ENCODE measurements at regions not wholly inside any gene's neighbourhood (a gene's known extent, or its start where the extent isn't known, plus 50 kb on each side); places are given as distances from the start of the nearest gene placed in this dataset.
"Not testable (repeated sequence)": the region's sequence is repeated elsewhere in the genome, so short reads cannot be mapped to it uniquely, and the experiment has no call there.

- no peaks in the 10 kb centered on the region for H3K4me1 ChIP-seq (ENCODE audit: control insufficient read depth, insufficient read depth, low read length)
- WGBS (ENCODE audit: insufficient coverage) = 55% methylated on average over 2 of the region's 9 CpGs
- DNase-seq = no peak
- no peaks in the 10 kb centered on the region for H3K36me3 ChIP-seq (ENCODE audit: control insufficient read depth, insufficient read depth, low read length)
- H3K27ac ChIP-seq (ENCODE audit: low read length) = no peak overlapping the region
- H3K27me3 ChIP-seq (ENCODE audit: control insufficient read depth, insufficient read depth, low read length) = no peaks in the 10 kb centered on the region
- peaks cover 15% of the 10 kb centered on the region for H3K9me3 ChIP-seq (replicated peaks; ENCODE audit: control insufficient read depth, low read depth, low read length)
- no peak overlapping the region for H3K4me3 ChIP-seq (ENCODE audit: low read length)
Observed at GRCh38 chr18:14969500-14969899, 221.5 kb downstream of the ANKRD30B start.

- no peaks in the 10 kb centered on the region for H3K27me3 ChIP-seq (ENCODE audit: control insufficient read depth, insufficient read depth, low read length)
- no peaks in the 10 kb centered on the region for H3K4me1 ChIP-seq (ENCODE audit: control insufficient read depth, insufficient read depth, low read length)
- no peak overlapping the region for H3K27ac ChIP-seq (ENCODE audit: low read length)
- DNase-seq = no peak
- H3K4me3 ChIP-seq (ENCODE audit: low read length) = no peak overlapping the region
- 72% methylated on average over 4 of the region's 5 CpGs for WGBS (ENCODE audit: insufficient coverage)
- no peaks in the 10 kb centered on the region for H3K36me3 ChIP-seq (ENCODE audit: control insufficient read depth, insufficient read depth, low read length)
- peaks cover 14% of the 10 kb centered on the region for H3K9me3 ChIP-seq (replicated peaks; ENCODE audit: control insufficient read depth, low read depth, low read length)
Observed at GRCh38 chr18:14970027-14970426, 222.1 kb downstream of the ANKRD30B start.

DNA sequence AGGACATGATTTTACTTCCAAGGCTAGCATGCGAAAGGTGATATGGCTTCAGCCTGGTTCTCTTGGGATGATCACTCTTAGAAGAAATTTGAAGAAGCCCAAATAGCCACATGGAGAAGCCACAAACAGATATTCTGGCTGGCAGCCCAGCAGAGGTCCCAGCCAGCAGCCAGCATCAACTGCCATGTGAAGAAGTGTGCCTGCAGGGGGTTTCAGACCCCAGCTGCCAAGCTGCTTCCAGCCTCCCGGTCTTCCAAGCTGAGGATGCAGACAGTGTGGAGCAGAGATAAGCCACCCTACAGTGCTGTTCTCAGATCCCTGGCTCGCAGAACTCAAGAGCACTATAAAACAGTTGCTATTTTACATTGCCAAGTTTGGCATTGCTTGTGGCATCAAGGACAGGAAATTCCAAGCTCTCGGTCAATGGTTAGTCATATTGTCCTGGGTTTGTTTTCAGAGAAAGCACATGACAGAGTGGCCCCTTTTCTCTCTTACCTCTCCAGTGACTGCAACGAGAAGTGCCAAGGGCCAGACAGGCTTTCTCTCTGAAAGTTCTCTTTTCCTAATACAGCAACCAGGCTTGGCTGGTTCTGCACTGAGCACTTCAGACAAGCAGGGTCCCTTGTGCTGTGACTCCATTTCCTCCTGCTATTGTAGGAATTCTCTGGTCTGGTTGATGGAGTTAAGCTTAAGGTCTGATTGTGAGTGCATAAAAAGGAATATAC lies 223.7 kb downstream of the ANKRD30B start:
- DNase-seq = no peak
- H3K27me3 ChIP-seq (ENCODE audit: control insufficient read depth, insufficient read depth, low read length) = no peaks in the 10 kb centered on the region
- 77% methylated on average over 4 of the region's 5 CpGs for WGBS (ENCODE audit: insufficient coverage)

GRCh38 chr18:14973421-14973820 lies 225.4 kb downstream of the ANKRD30B start:
- not testable (repeated sequence) for H3K9me3 ChIP-seq (replicated peaks; ENCODE audit: control insufficient read depth, low read depth, low read length); H3K36me3 ChIP-seq (ENCODE audit: control insufficient read depth, insufficient read depth, low read length); H3K4me1 ChIP-seq (ENCODE audit: control insufficient read depth, insufficient read depth, low read length); H3K27me3 ChIP-seq (ENCODE audit: control insufficient read depth, insufficient read depth, low read length); H3K27ac ChIP-seq (ENCODE audit: low read length); H3K4me3 ChIP-seq (ENCODE audit: low read length); DNase-seq
- 65% methylated on average over 2 of the region's 4 CpGs for WGBS (ENCODE audit: insufficient coverage)

More for the DNA sequence above, 223.7 kb downstream of the ANKRD30B start:
- H3K4me1 ChIP-seq (ENCODE audit: control insufficient read depth, insufficient read depth, low read length) = no peaks in the 10 kb centered on the region
- H3K9me3 ChIP-seq (replicated peaks; ENCODE audit: control insufficient read depth, low read depth, low read length) = peaks cover 5% of the 10 kb centered on the region
- no peak overlapping the region for H3K4me3 ChIP-seq (ENCODE audit: low read length)
- H3K27ac ChIP-seq (ENCODE audit: low read length) = no peak overlapping the region
- H3K36me3 ChIP-seq (ENCODE audit: control insufficient read depth, insufficient read depth, low read length) = no peaks in the 10 kb centered on the region

- no peaks in the 10 kb centered on the region for H3K36me3 ChIP-seq (ENCODE audit: control insufficient read depth, insufficient read depth, low read length)
- 79% methylated on average over 5 of the region's 6 CpGs for WGBS (ENCODE audit: insufficient coverage)
- no peak overlapping the region for H3K27ac ChIP-seq (ENCODE audit: low read length)
- no peak for DNase-seq
- H3K9me3 ChIP-seq (replicated peaks; ENCODE audit: control insufficient read depth, low read depth, low read length) = peaks cover 11% of the 10 kb centered on the region
- no peak overlapping the region for H3K4me3 ChIP-seq (ENCODE audit: low read length)
- H3K27me3 ChIP-seq (ENCODE audit: control insufficient read depth, insufficient read depth, low read length) = no peaks in the 10 kb centered on the region
- H3K4me1 ChIP-seq (ENCODE audit: control insufficient read depth, insufficient read depth, low read length) = no peaks in the 10 kb centered on the region
Observed at GRCh38 chr18:14974088-14974487, 226.1 kb downstream of the ANKRD30B start.

- H3K9me3 ChIP-seq (replicated peaks; ENCODE audit: control insufficient read depth, low read depth, low read length) = peaks cover 12% of the 10 kb centered on the region
- H3K27me3 ChIP-seq (ENCODE audit: control insufficient read depth, insufficient read depth, low read length) = no peaks in the 10 kb centered on the region
- DNase-seq = no peak
- 80% methylated on average over 2 of the region's 3 CpGs for WGBS (ENCODE audit: insufficient coverage)
- no peak overlapping the region for H3K4me3 ChIP-seq (ENCODE audit: low read length)
- H3K27ac ChIP-seq (ENCODE audit: low read length) = no peak overlapping the region
- no peaks in the 10 kb centered on the region for H3K4me1 ChIP-seq (ENCODE audit: control insufficient read depth, insufficient read depth, low read length)
- H3K36me3 ChIP-seq (ENCODE audit: control insufficient read depth, insufficient read depth, low read length) = no peaks in the 10 kb centered on the region
Observed at GRCh38 chr18:14974576-14974975, 226.6 kb downstream of the ANKRD30B start.

DNA sequence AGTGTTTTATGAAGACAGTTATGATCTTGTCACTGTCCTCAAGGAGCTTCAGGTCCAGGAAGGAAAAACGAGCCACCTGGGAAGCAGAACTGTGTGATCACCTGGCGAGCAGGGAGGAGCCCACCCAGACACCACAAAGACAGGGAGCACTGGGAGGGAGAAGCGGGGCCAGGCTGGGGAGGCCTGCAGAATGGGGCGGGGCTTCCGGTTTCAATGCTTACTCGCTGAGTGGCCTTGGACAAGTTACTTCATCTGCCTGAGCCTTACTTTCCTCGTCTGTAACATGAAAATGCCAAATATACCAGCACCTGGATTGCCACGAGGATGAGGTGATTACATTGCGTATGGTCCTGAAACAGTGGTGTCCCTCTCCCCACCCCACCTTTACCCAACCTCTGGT lies 227.5 kb downstream of the ANKRD30B start:
- WGBS (ENCODE audit: insufficient coverage) = 77% methylated on average over 7 of the region's 9 CpGs
- no peaks in the 10 kb centered on the region for H3K27me3 ChIP-seq (ENCODE audit: control insufficient read depth, insufficient read depth, low read length)
- H3K36me3 ChIP-seq (ENCODE audit: control insufficient read depth, insufficient read depth, low read length) = no peaks in the 10 kb centered on the region
- no peaks in the 10 kb centered on the region for H3K4me1 ChIP-seq (ENCODE audit: control insufficient read depth, insufficient read depth, low read length)
- no peak overlapping the region for H3K4me3 ChIP-seq (ENCODE audit: low read length)
- DNase-seq = no peak
- no peak overlapping the region for H3K27ac ChIP-seq (ENCODE audit: low read length)
- peaks cover 12% of the 10 kb centered on the region for H3K9me3 ChIP-seq (replicated peaks; ENCODE audit: control insufficient read depth, low read depth, low read length)

DNA sequence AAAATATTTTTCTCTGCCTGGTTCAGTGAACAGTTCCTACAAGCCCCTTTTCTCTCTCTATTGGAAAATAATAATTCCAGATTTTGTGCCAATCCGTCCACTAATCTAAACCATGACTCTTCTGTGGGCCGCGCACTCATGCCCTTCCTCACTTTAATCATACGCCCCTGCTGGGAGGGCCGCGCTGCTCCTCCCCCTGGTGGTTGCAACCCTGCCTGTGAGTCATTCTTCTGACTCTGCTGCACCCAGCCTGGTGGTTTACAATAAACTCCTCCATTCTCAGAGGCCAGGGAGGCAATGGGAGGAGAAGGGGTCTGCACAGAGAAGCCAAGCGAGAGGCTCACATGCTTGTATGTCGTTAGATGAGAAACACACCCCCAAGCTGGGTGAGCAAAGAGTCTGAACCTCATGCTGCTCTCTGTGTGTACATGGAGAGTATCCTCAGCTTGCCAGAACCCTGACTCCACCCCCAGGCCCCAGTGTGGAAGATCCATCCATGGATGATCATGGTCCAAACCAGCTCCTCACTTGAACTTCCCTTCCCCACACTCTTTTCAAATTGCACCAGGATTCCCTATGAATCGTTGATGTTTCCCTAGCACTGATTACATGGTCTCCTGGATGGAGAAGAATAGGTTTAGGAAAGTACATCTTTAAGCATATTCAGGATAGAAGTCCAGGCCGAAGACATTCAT lies 228.9 kb downstream of the ANKRD30B start:
- H3K4me1 ChIP-seq (ENCODE audit: control insufficient read depth, insufficient read depth, low read length) = no peaks in the 10 kb centered on the region
- no peak overlapping the region for H3K27ac ChIP-seq (ENCODE audit: low read length)
- peaks cover 14% of the 10 kb centered on the region for H3K9me3 ChIP-seq (replicated peaks; ENCODE audit: control insufficient read depth, low read depth, low read length)
- no peaks in the 10 kb centered on the region for H3K36me3 ChIP-seq (ENCODE audit: control insufficient read depth, insufficient read depth, low read length)
- no peaks in the 10 kb centered on the region for H3K27me3 ChIP-seq (ENCODE audit: control insufficient read depth, insufficient read depth, low read length)
- H3K4me3 ChIP-seq (ENCODE audit: low read length) = no peak overlapping the region
- no peak for DNase-seq
- WGBS (ENCODE audit: insufficient coverage) = 43% methylated on average over 1 of the region's 10 CpGs

GRCh38 chr18:14978191-14978590 lies 230.2 kb downstream of the ANKRD30B start:
- H3K36me3 ChIP-seq (ENCODE audit: control insufficient read depth, insufficient read depth, low read length) = no peaks in the 10 kb centered on the region
- no peak for DNase-seq
- no peak overlapping the region for H3K27ac ChIP-seq (ENCODE audit: low read length)
- WGBS (ENCODE audit: insufficient coverage) = 87% methylated on average over 3 of the region's 3 CpGs
- no peaks in the 10 kb centered on the region for H3K27me3 ChIP-seq (ENCODE audit: control insufficient read depth, insufficient read depth, low read length)
- no peak overlapping the region for H3K4me3 ChIP-seq (ENCODE audit: low read length)
- peaks cover 14% of the 10 kb centered on the region for H3K9me3 ChIP-seq (replicated peaks; ENCODE audit: control insufficient read depth, low read depth, low read length)
- no peaks in the 10 kb centered on the region for H3K4me1 ChIP-seq (ENCODE audit: control insufficient read depth, insufficient read depth, low read length)

- H3K9me3 ChIP-seq (replicated peaks; ENCODE audit: control insufficient read depth, low read depth, low read length) = peaks cover 11% of the 10 kb centered on the region
- 37% methylated on average over 5 of the region's 8 CpGs for WGBS (ENCODE audit: insufficient coverage)
Observed at GRCh38 chr18:14978962-14979535, 231.1 kb downstream of the ANKRD30B start.

More at GRCh38 chr18:14978962-14979535, 231.1 kb downstream of the ANKRD30B start:
- peak; percentile 1 for DNase-seq
- Histone ChIP-seq H3K4me1 (ENCODE audit: control insufficient read depth, insufficient read depth, low read length) (no peaks in the 10 kb centered on the region), H3K27ac (ENCODE audit: low read length) (no peak overlapping the region), H3K4me3 (ENCODE audit: low read length) (no peak overlapping the region), H3K36me3 (ENCODE audit: control insufficient read depth, insufficient read depth, low read length) (no peaks in the 10 kb centered on the region), H3K27me3 (ENCODE audit: control insufficient read depth, insufficient read depth, low read length) (no peaks in the 10 kb centered on the region)
